SK-N-SH treated with all-trans-retinoic acid at 6 μM for 48 hours (cell line): ENCODE measurements at regions not wholly inside any gene's neighbourhood (a gene's known extent, or its start where the extent isn't known, plus 50 kb on each side); places are given as distances from the start of the nearest gene placed in this dataset.

Experiments used
- SNAI2 ChIP-seq: fragments of 250-450 bp; sonication (Bioruptor Pico); IDR thresholded peaks from 2 replicates; pipeline ENCODE4 v1.5.0; 2020; ENCODE audit warnings: mild to moderate bottlenecking, moderate library complexity
- TSHZ2 ChIP-seq: fragments of 250-450 bp; sonication (Bioruptor Pico); IDR thresholded peaks from 2 replicates; pipeline ENCODE4 v1.5.0; 2020; ENCODE audit warnings: mild to moderate bottlenecking, moderate library complexity

DNA sequence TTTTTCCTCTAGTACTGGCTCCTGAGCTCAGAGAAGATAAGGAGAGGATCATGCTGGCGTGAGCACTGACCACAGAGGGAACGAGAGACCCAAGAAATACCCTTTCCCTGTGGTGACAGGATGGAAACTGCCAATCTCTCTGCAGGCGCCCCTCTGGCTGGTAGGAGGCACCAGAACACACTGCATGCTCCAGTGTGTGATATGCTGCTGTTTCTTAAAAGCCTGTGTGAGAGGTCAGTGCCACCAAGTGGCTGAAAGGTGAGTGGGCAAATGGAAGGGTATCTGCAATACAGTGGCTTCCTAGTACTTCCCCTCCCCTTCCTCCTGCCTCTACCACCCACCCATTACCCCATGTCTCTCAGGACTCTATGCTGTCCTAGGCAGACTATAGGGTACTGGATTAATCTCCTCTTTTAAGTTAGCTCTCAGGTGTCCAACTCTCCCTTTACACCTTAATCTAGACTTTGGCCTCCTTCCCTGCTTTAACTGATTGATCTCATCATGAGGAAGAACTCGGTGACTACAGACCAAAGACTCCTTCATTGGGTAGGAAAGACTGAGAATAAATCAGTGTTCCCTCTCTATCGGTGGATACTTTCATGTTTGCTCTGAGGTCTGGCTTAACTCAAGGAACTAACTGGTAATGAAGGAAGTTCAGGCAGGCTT, 283.6 kb downstream of the ADRA2A start:
- TF ChIP-seq TSHZ2 (CRISPR knock-in tag) (no peak), SNAI2 (CRISPR knock-in tag) (no peak)
